SK-N-SH (cell line): ENCODE measurements at regions not wholly inside any gene's neighbourhood (a gene's known extent, or its start where the extent isn't known, plus 50 kb on each side); places are given as distances from the start of the nearest gene placed in this dataset.

Experiments used
- CTCF ChIA-PET: fragments of 300-600, 350-600 bp; formaldehyde crosslinking; extraction: SDS; loops from one replicate; lab custom pipeline; 2021; lab: Yijun Ruan, JAX
- POLR2A ChIA-PET: fragments of 350-600 bp; sonication (Branson Sonifier 250); formaldehyde crosslinking; extraction: SDS; loops from one replicate; lab custom pipeline; 2020; ENCODE audit warnings: antibody characterized with exemption, inconsistent platforms; lab: Yijun Ruan, JAX
- DNase-seq: peaks from one replicate; pipeline ENCODE4 v3.0.0; 2012
- H2AFZ ChIP-seq: fragments of 200-600 bp; sonication (generic); 2 replicates; pipeline ENCODE4 v1.8.1; 2016; ENCODE audit warnings: antibody characterized with exemption, mild to moderate bottlenecking, low read depth
- H3F3A ChIP-seq: fragments of 200-600 bp; sonication (generic); replicated peaks from 2 replicates; pipeline ENCODE3; 2016; ENCODE audit warnings: antibody characterized with exemption, mild to moderate bottlenecking; ENCODE audit not compliant: insufficient read depth
- H3K27ac ChIP-seq, 2 experiments: fragments of 200-500 bp in 1 of 2; fragments of 200-600 bp in 1 of 2; sonication (Bioruptor generic) in 1 of 2; sonication (generic), shearing (Covaris generic) in 1 of 2; 2 replicates each; pipeline versions ENCODE4 v1.5.1 to v1.6.1; 2014 to 2016; ENCODE audit warnings: low read depth in 2 of 2, inconsistent platforms in 1 of 2, low read length in 1 of 2, mild to moderate bottlenecking in 1 of 2, mixed read lengths in 1 of 2
- H3K27me3 ChIP-seq: fragments of 200-600 bp; sonication (generic), shearing (Covaris generic); 2 replicates; pipeline ENCODE4 v1.6.1; 2016; ENCODE audit warnings: mixed run types; ENCODE audit not compliant: insufficient read depth
- H3K36me3 ChIP-seq, 2 experiments: fragments of 200-500 bp in 1 of 2; fragments of 200-600 bp in 1 of 2; sonication (Bioruptor generic) in 1 of 2; sonication (generic) in 1 of 2; replicated peaks in 1 of 2; 2 replicates each; pipeline versions ENCODE3 to v1.5.1; 2014 to 2016; ENCODE audit warnings: low read length in 1 of 2, mild to moderate bottlenecking in 1 of 2; ENCODE audit not compliant: insufficient read depth in 2 of 2, control insufficient read depth in 1 of 2
- H3K4me1 ChIP-seq, 2 experiments: fragments of 200-500 bp in 1 of 2; fragments of 200-600 bp in 1 of 2; sonication (Bioruptor generic) in 1 of 2; sonication (generic), shearing (Covaris generic) in 1 of 2; 2 replicates each; pipeline versions ENCODE4 v1.5.1 to v1.6.1; 2014 to 2016; ENCODE audit warnings: low read depth in 1 of 2, low read length in 1 of 2, mixed run types in 1 of 2; ENCODE audit not compliant: insufficient read depth in 2 of 2, control insufficient read depth in 1 of 2
- H3K4me2 ChIP-seq: fragments of 200-600 bp; sonication (generic), shearing (Covaris generic); 2 replicates; pipeline ENCODE4 v1.6.1; 2017; ENCODE audit warnings: mixed run types
- H3K4me3 ChIP-seq, 2 experiments: fragments of 200-500 bp in 1 of 2; fragments of 200-600 bp in 1 of 2; sonication (Bioruptor generic) in 1 of 2; sonication (generic), shearing (Covaris generic) in 1 of 2; 2 replicates each; pipeline versions ENCODE4 v1.5.1 to v1.8.1; 2014 to 2016; ENCODE audit warnings: low read depth in 2 of 2, inconsistent platforms in 1 of 2, low read length in 1 of 2, mild to moderate bottlenecking in 1 of 2, mixed read lengths in 1 of 2, moderate library complexity in 1 of 2
- H3K79me2 ChIP-seq: fragments of 200-600 bp; sonication (generic); 2 replicates; pipeline ENCODE4 v1.8.1; 2017; ENCODE audit warnings: mild to moderate bottlenecking; ENCODE audit not compliant: insufficient read depth
- H3K9ac ChIP-seq: fragments of 200-600 bp; sonication (generic); 2 replicates; pipeline ENCODE4 v1.6.1; 2017; ENCODE audit warnings: mixed run types
- H3K9me2 ChIP-seq: fragments of 200-600 bp; sonication (generic); 2 replicates; pipeline ENCODE4 v1.6.1; 2017; ENCODE audit warnings: mixed run types
- H3K9me3 ChIP-seq: fragments of 200-600 bp; sonication (generic); 2 replicates; pipeline ENCODE4 v1.6.1; 2017; ENCODE audit warnings: mixed run types, mild to moderate bottlenecking, moderate library complexity
- H4K20me1 ChIP-seq: fragments of 200-600 bp; sonication (generic); 2 replicates; pipeline ENCODE4 v1.6.1; 2017; ENCODE audit warnings: mild to moderate bottlenecking, mixed run types; ENCODE audit not compliant: insufficient read depth
- CHD2 ChIP-seq: fragments of 150-350 bp; IDR thresholded peaks from 2 replicates; pipeline ENCODE4 v1.6.1; 2018; ENCODE audit warnings: low read length; ENCODE audit not compliant: partially characterized antibody
- EP300 ChIP-seq, 2 experiments: IDR thresholded peaks; 2 replicates each; pipeline versions ENCODE4 v1.4.0 to v1.6.1; 2012; ENCODE audit warnings: borderline replicate concordance in 1 of 2, low read depth in 1 of 2, low read length in 1 of 2
- FOXJ3 ChIP-seq: sonication (generic); formaldehyde crosslinking; IDR thresholded peaks from 2 replicates; pipeline ENCODE4 v1.5.1; 2020; ENCODE audit warnings: mild to moderate bottlenecking, missing genetic modification reagents
- FOXM1 ChIP-seq: IDR thresholded peaks from 2 replicates; pipeline ENCODE4 v1.4.0; 2012; ENCODE audit warnings: low read depth, mild to moderate bottlenecking
- GABPA ChIP-seq: IDR thresholded peaks from 2 replicates; pipeline ENCODE4 v1.4.0; 2012; ENCODE audit warnings: low read depth, mild to moderate bottlenecking
- GATA2 ChIP-seq: sonication (generic); formaldehyde crosslinking; IDR thresholded peaks from 2 replicates; pipeline ENCODE4 v1.5.0; 2020; ENCODE audit warnings: mild to moderate bottlenecking, missing genetic modification reagents
- POLR2AphosphoS5 ChIP-seq: IDR thresholded peaks from 2 replicates; pipeline ENCODE4 v1.6.1; 2012; ENCODE audit warnings: low read depth, low read length
- RAD21 ChIP-seq: IDR thresholded peaks from 2 replicates; pipeline ENCODE4 v1.6.1; 2012; ENCODE audit warnings: mild to moderate bottlenecking, low read length
- RCOR1 ChIP-seq: fragments of 150-350 bp; IDR thresholded peaks from 2 replicates; pipeline ENCODE4 v1.6.1; 2017; ENCODE audit warnings: antibody characterized with exemption, low read length
- RFX5 ChIP-seq: IDR thresholded peaks from 2 replicates; pipeline ENCODE4 v1.6.1; 2012; ENCODE audit warnings: mild to moderate bottlenecking, improper control_type of control experiment, low read length
- YY1 ChIP-seq: IDR thresholded peaks from 2 replicates; pipeline ENCODE4 v1.4.0; 2012; ENCODE audit warnings: low read depth, mild to moderate bottlenecking
- WGBS: methylation state at CpG from one replicate; pipeline ENCODE4 v1.1.6; 2017; ENCODE audit warnings: low lambda C conversion rate; 5-methylcytosine and 5-hydroxymethylcytosine counted together
- TF ChIP-seq, protein P1 (sequence below): fragments of 150-350 bp; IDR thresholded peaks from 2 replicates; pipeline ENCODE4 v1.6.1; 2016; ENCODE audit warnings: mild to moderate bottlenecking, low read depth, low read length

- Histone ChIP-seq H3K9ac (no peak overlapping the region), H4K20me1 (no peaks in the 10 kb centered on the region), H2AFZ (no peak overlapping the region), H3K27me3 (no peaks in the 10 kb centered on the region), H3K9me2 (no peaks in the 10 kb centered on the region), H3K9me3 (no peaks in the 10 kb centered on the region), H3K4me2 (no peak overlapping the region), H3K79me2 (no peaks in the 10 kb centered on the region), H3F3A (no peaks in the 10 kb centered on the region), H3K4me1 (no peaks in the 10 kb centered on the region), H3K4me3 (no peak overlapping the region), H3K27ac (no peak overlapping the region), H3K36me3 (no peaks in the 10 kb centered on the region)
- ChIA-PET CTCF (interaction anchor here (1.3 kb wide), 1 partner anchor 12 kb away, joined by 3 read pairs; no protein-coding TSS in a partner anchor), POLR2A (no interaction called here)
- no peak for TF ChIP-seq FOXM1
- no peak for DNase-seq
- WGBS = 18% methylated on average over 3 of the region's 3 CpGs
These were observed 841.4 kb upstream of the LRATD1 start for GRCh38 chr2:13791019-13791547.

GRCh38 chr2:13806539-13806938 is 826.0 kb upstream of the LRATD1 start:
- H4K20me1 ChIP-seq = no peaks in the 10 kb centered on the region

DNA sequence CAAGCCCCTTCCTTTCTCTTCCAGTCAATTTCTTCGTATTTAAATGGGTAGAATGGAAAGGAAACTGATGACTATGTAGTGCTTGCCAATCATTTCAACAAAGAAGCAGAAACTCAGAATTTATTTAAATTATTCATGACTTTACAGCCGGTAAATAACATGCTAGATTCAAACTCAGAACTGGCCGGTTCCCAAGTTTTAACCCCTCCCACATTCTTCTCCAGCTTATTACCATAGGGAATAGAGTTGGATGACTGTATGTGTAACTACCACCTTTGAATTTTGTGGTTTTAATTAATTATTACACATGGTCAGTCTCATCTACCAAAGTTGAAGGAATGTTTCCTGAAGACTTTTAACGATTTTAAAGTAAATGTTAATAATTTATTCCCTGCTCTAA is 819.3 kb upstream of the LRATD1 start:
- CTCF ChIA-PET = no interaction called here
- no peak for DNase-seq
- H3K79me2 ChIP-seq = no peaks in the 10 kb centered on the region
- H3K4me1 ChIP-seq = no peaks in the 10 kb centered on the region
- H3K27me3 ChIP-seq = no peaks in the 10 kb centered on the region
- H2AFZ ChIP-seq = no peak overlapping the region
- no peaks in the 10 kb centered on the region for H3F3A ChIP-seq
- no peaks in the 10 kb centered on the region for H3K36me3 ChIP-seq
- no peaks in the 10 kb centered on the region for H3K9me3 ChIP-seq
- H3K4me2 ChIP-seq = no peak overlapping the region
- H3K27ac ChIP-seq = no peak overlapping the region
- H3K9ac ChIP-seq = no peak overlapping the region
- WGBS = 32% methylated on average over 4 of the region's 4 CpGs
- H4K20me1 ChIP-seq = no peaks in the 10 kb centered on the region
- no peak overlapping the region for H3K4me3 ChIP-seq
- POLR2A ChIA-PET = no interaction called here
- TF ChIP-seq FOXM1 (no peak), GATA2 (no peak), POLR2AphosphoS5 (no peak), EP300 (IDR thresholded peaks at IDR 0.05; ENCODE audit: borderline replicate concordance in 1 of 2, low read depth in 1 of 2, low read length in 1 of 2) (no peak), YY1 (no peak), GABPA (no peak), RFX5 (no peak)
- H3K9me2 ChIP-seq = no peaks in the 10 kb centered on the region

More at GRCh38 chr2:13806539-13806938, 826.0 kb upstream of the LRATD1 start:
- Histone ChIP-seq H3K9ac (no peak overlapping the region), H3K4me2 (no peak overlapping the region), H3K27me3 (no peaks in the 10 kb centered on the region), H3K4me3 (no peak overlapping the region), H3K27ac (no peak overlapping the region), H3K9me2 (0 out of 2 replicates have a peak, but pooled peaks cover 4% of the 10 kb centered on the region), H3K79me2 (no peaks in the 10 kb centered on the region), H3K4me1 (no peaks in the 10 kb centered on the region), H2AFZ (no peak overlapping the region), H3K9me3 (no peaks in the 10 kb centered on the region), H3F3A (no peaks in the 10 kb centered on the region), H3K36me3 (no peaks in the 10 kb centered on the region)
- no peak for DNase-seq
- ChIA-PET CTCF (no interaction called here), POLR2A (no interaction called here)
- TF ChIP-seq RAD21 (no peak), RCOR1 (no peak), CHD2 (no peak), FOXJ3 (CRISPR knock-in tag) (no peak)
- TF ChIP-seq, protein P1, sequence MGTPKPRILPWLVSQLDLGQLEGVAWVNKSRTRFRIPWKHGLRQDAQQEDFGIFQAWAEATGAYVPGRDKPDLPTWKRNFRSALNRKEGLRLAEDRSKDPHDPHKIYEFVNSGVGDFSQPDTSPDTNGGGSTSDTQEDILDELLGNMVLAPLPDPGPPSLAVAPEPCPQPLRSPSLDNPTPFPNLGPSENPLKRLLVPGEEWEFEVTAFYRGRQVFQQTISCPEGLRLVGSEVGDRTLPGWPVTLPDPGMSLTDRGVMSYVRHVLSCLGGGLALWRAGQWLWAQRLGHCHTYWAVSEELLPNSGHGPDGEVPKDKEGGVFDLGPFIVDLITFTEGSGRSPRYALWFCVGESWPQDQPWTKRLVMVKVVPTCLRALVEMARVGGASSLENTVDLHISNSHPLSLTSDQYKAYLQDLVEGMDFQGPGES = no peak
- WGBS = 48% methylated on average over 5 of the region's 5 CpGs
